ENCODE measurements at regions not wholly inside any gene's neighbourhood (a gene's known extent, or its start where the extent isn't known, plus 50 kb on each side); places are given as distances from the start of the nearest gene placed in this dataset.

DNA sequence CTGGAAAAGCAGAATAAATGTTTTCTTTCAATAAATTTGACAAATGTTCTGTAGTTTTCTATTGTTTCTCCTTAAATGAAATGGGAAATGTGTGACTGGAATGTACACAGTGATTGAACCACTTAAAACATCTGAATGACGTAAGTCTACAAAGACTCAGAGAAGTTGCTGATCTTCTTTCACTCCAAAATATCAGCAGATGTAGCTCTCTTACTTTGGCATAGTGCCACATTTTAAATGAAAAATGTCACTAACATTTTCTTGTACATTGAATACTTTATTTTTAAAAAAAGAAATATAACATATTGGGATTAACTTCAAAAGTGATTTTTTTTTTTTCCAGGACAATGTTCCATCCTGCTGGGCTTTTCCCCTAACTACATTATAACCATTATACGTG is 565.6 kb downstream of the TMEM182 start:
- in situ Hi-C loops (cut with HindIII; ENCODE audit: low sequenced_read_pairs): no loop called here
- TF ChIP-seq, protein P1, sequence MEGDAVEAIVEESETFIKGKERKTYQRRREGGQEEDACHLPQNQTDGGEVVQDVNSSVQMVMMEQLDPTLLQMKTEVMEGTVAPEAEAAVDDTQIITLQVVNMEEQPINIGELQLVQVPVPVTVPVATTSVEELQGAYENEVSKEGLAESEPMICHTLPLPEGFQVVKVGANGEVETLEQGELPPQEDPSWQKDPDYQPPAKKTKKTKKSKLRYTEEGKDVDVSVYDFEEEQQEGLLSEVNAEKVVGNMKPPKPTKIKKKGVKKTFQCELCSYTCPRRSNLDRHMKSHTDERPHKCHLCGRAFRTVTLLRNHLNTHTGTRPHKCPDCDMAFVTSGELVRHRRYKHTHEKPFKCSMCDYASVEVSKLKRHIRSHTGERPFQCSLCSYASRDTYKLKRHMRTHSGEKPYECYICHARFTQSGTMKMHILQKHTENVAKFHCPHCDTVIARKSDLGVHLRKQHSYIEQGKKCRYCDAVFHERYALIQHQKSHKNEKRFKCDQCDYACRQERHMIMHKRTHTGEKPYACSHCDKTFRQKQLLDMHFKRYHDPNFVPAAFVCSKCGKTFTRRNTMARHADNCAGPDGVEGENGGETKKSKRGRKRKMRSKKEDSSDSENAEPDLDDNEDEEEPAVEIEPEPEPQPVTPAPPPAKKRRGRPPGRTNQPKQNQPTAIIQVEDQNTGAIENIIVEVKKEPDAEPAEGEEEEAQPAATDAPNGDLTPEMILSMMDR (IDR thresholded peaks at IDR 0.05; ENCODE audit: low read depth, low read length, missing control alignments): no peak
- no peak for DNase-seq (ENCODE audit: low read depth)
- H3K4me3 ChIP-seq (ENCODE audit: low read depth, low read length): no peak overlapping the region

GRCh38 chr2:103327966-103328365 is 566.1 kb downstream of the TMEM182 start:
- DNase-seq (ENCODE audit: low read depth): no peak
- TF ChIP-seq, protein P1 (IDR thresholded peaks at IDR 0.05; ENCODE audit: low read depth, low read length, missing control alignments): no peak
- in situ Hi-C loops (cut with HindIII; ENCODE audit: low sequenced_read_pairs): no loop called here
- no peak overlapping the region for H3K4me3 ChIP-seq (ENCODE audit: low read depth, low read length)

DNA sequence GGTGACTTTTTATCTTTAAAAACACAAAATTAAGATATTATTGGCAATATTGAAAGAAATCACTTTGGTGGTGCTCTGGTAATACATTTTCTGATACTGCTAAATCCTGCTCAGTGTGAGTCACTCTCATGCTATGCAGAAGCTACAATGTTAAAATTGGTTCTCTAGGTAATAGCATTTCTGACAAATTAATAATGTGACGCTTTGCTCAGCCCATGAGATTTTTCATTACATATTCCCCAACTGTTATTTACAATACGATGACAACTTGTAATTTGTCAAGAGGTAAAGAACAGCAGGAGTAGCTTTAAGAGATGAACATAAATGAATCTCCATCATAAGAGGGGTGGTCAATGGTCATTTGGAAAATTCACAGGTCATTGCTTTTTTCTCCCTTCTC is 573.6 kb downstream of the TMEM182 start:
- H3K4me3 ChIP-seq (ENCODE audit: low read depth, low read length): no peak overlapping the region
- DNase-seq (ENCODE audit: low read depth): no peak
- in situ Hi-C loops (cut with HindIII; ENCODE audit: low sequenced_read_pairs): no loop called here
- TF ChIP-seq, protein P1 (IDR thresholded peaks at IDR 0.05; ENCODE audit: low read depth, low read length, missing control alignments): no peak

- in situ Hi-C loops (cut with HindIII; ENCODE audit: low sequenced_read_pairs): no loop called here
- no peak for DNase-seq (ENCODE audit: low read depth)
- H3K4me3 ChIP-seq (ENCODE audit: low read depth, low read length): no peak overlapping the region
- TF ChIP-seq, protein P1 (IDR thresholded peaks at IDR 0.05; ENCODE audit: low read depth, low read length, missing control alignments): no peak
Measured at GRCh38 chr2:103338819-103339218, 577.0 kb downstream of the TMEM182 start.

DNA sequence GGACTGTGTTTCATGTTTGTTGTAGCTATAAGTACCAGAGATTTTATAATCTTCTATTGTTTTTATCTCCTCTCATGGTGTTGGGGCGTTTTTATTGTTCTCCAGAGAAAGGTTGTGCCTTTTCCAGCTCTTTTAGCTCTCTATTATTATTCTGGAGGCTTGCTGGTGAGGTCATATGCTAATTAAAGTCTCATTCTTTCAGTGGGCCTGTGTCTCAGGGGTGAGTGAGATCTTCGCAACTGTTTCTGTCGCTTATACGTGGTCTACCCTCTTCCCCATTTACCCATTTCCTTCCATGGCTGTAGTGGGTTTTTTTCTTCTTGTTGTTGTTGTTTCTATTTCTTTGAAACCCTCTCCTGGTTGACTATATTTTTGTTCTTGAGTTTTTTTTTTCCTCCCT is 584.9 kb downstream of the TMEM182 start:
- H3K4me3 ChIP-seq (ENCODE audit: low read depth, low read length): no peak overlapping the region
- TF ChIP-seq, protein P1 (IDR thresholded peaks at IDR 0.05; ENCODE audit: low read depth, low read length, missing control alignments): no peak
- DNase-seq (ENCODE audit: low read depth): no peak
- in situ Hi-C loops (cut with HindIII; ENCODE audit: low sequenced_read_pairs): no loop called here

DNA sequence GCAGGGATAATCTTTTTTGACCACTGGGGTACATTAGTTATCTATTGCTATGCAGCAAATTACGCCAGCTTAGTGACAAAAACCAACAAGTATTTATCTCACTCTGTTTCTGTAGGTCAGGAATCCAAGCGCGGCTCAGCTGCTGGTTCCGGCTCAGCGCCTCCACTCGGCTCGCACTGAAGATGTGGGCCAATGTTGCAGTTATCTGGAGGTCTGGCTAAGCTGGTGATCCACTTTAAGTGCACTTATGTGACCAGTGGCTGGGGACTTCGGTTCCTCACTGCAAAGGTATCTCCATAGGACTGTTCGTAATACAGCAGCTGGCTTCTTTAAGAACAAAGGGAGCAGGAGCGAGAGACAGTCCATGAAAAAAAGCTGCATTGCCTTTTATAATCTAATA is 591.9 kb downstream of the TMEM182 start:
- no peak overlapping the region for H3K4me3 ChIP-seq (ENCODE audit: low read depth, low read length)
- in situ Hi-C loops (cut with HindIII; ENCODE audit: low sequenced_read_pairs): no loop called here
- no peak for DNase-seq (ENCODE audit: low read depth)
- TF ChIP-seq, protein P1 (IDR thresholded peaks at IDR 0.05; ENCODE audit: low read depth, low read length, missing control alignments): no peak

DNA sequence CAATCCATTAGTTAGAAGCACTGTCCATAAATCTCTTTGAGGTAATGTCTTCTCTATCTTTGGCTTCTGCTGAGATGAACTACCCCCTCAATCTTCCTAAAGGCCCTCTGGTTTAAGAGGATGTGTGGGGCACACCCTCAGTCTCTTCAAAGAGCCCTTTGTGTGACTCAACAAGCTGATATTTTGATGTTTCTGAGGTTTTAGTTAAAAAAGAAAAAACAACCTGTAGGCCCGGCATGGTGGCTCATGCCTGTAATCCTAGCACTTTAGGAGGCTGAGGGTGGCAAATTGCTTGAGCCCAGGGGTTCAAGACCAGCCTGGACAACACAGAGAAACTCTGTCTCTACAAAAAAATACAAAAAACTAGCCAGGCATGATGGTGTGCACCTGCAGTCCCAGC is 593.5 kb downstream of the TMEM182 start:
- DNase-seq (ENCODE audit: low read depth): no peak
- no peak overlapping the region for H3K4me3 ChIP-seq (ENCODE audit: low read depth, low read length)
- TF ChIP-seq, protein P1 (IDR thresholded peaks at IDR 0.05; ENCODE audit: low read depth, low read length, missing control alignments): no peak
- in situ Hi-C loops (cut with HindIII; ENCODE audit: low sequenced_read_pairs): no loop called here
